ENCODE measurements at regions not wholly inside any gene's neighbourhood (a gene's known extent, or its start where the extent isn't known, plus 50 kb on each side); places are given as distances from the start of the nearest gene placed in this dataset.

- no peak overlapping the region for H3K4me3 ChIP-seq
- intact Hi-C loops (cut with DNase I), result no loop called here
- TF ChIP-seq CTCF (IDR thresholded peaks at IDR 0.05) (no peak), EP300 (IDR thresholded peaks at IDR 0.05) (no peak), POLR2A (IDR thresholded peaks at IDR 0.05) (no peak)
- H3K4me1 ChIP-seq (ENCODE audit: insufficient read depth), result no peaks in the 10 kb centered on the region
- no peaks in the 10 kb centered on the region for H3K27me3 ChIP-seq
- DNase-seq, result no peak
- no peak overlapping the region for H3K27ac ChIP-seq
- H3K9me3 ChIP-seq, result no peaks in the 10 kb centered on the region
- WGBS, 3 donors, result 69 to 73% (median 71%) methylated on average over 3 of the region's 3 CpGs
- no peaks in the 10 kb centered on the region for H3K36me3 ChIP-seq
These were observed 244.8 kb upstream of the MINDY3 start for GRCh38 chr10:16105082-16105481.

DNA sequence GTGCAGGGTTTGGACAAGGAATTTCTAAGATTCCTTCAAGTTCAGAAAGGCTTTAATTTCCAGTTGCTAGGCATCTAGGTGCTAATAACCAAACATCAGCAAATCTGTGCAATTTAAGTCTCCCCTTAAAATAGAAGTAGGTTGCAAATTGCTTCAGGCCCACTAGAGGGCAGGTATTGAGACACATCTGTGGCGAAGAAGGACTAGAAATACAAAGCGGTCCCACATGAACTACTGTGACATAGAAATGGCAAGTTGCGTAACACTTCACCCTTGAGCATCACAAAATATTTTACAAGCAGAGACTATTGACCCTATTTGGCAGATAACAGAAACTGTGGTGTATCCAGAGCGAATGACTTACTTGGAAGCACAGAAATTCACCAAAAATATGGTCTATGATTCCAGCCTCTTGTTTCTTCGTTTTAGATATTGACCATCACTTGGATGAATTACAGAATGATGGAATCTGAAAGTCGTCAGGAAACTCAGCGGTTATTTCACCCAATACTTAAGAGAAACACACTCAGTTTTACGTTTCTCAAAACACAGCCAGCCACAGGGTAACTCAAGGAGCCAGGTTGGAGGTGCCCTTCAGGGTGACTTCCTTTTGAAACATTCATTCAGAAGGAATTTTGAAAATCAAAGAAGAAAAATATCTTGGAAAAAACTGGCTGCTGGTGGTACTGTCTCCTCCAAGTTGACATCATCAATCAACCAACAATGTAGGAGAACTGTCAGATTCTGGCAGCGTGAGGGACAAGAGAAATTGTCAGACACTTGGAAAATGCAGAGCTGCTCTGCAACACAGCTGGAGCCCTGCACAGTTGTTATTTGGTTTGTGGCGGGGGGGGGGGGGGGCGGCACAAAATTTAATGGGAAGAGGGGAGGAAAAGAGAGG lies 256.3 kb upstream of the MINDY3 start:
- intact Hi-C loops (cut with DNase I), result no loop called here
- no peak for DNase-seq
- Histone ChIP-seq H3K27me3 (no peaks in the 10 kb centered on the region), H3K4me3 (no peak overlapping the region), H3K9me3 (no peaks in the 10 kb centered on the region), H3K27ac (no peak overlapping the region), H3K36me3 (no peaks in the 10 kb centered on the region), H3K4me1 (ENCODE audit: insufficient read depth) (no peaks in the 10 kb centered on the region)
- no peak for TF ChIP-seq CTCF (IDR thresholded peaks at IDR 0.05)
- TF ChIP-seq POLR2A (IDR thresholded peaks at IDR 0.05), result no peak
- WGBS, 3 donors, result 48 to 61% (median 53%) methylated on average over 11 of the region's 11 CpGs

GRCh38 chr10:16117305-16117695 lies 257.0 kb upstream of the MINDY3 start:
- H3K4me1 ChIP-seq (ENCODE audit: insufficient read depth), result no peaks in the 10 kb centered on the region
- intact Hi-C loops (cut with DNase I), result no loop called here
- no peak for DNase-seq
- 74 to 84% (median 75%) methylated on average over 4 of the region's 4 CpGs for WGBS, 3 donors
- H3K9me3 ChIP-seq, result no peaks in the 10 kb centered on the region
- H3K36me3 ChIP-seq, result no peaks in the 10 kb centered on the region
- no peaks in the 10 kb centered on the region for H3K27me3 ChIP-seq
- no peak overlapping the region for H3K27ac ChIP-seq
- no peak for TF ChIP-seq POLR2A (IDR thresholded peaks at IDR 0.05)
- no peak for TF ChIP-seq EP300 (IDR thresholded peaks at IDR 0.05)
- no peak for TF ChIP-seq CTCF (IDR thresholded peaks at IDR 0.05)
- no peak overlapping the region for H3K4me3 ChIP-seq

DNA sequence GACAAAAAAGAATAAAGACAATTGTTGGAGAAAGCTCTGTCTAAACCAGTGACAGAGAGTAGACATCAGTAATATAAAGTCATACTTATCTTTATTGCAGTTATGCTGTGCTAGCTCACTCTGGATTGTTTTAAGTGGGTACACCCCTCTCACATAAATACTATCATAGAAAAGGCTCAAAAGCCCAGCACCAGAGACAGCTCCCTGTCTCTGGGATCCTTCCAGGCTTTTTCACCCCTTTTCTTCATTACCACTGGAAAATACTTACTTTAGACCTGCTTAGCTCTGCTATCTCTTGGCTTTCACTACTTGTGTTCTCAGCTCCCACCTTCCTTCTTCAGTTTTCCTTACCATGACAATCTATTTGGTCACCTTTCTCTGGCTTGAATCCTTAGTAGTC lies 259.1 kb upstream of the MINDY3 start:
- no peak overlapping the region for H3K4me3 ChIP-seq
- no peaks in the 10 kb centered on the region for H3K9me3 ChIP-seq
- no peaks in the 10 kb centered on the region for H3K36me3 ChIP-seq
- H3K4me1 ChIP-seq (ENCODE audit: insufficient read depth), result no peaks in the 10 kb centered on the region
- no peak for DNase-seq
- H3K27me3 ChIP-seq, result no peaks in the 10 kb centered on the region
- no peak for TF ChIP-seq POLR2A (IDR thresholded peaks at IDR 0.05)
- TF ChIP-seq CTCF (IDR thresholded peaks at IDR 0.05), result no peak
- no peak for TF ChIP-seq EP300 (IDR thresholded peaks at IDR 0.05)
- no peak overlapping the region for H3K27ac ChIP-seq
- intact Hi-C loops (cut with DNase I), result no loop called here

Data from ovary (tissue), 7 donors.